Tibial nerve (tissue), 4 donors: ENCODE measurements at regions not wholly inside any gene's neighbourhood (a gene's known extent, or its start where the extent isn't known, plus 50 kb on each side); places are given as distances from the start of the nearest gene placed in this dataset.

Experiments
- CTCF ChIP-seq, 5 experiments: fragments of 200-600 bp in 3 of 5; fragments of 450-650 bp in 2 of 5; sonication (generic) in 3 of 5; IDR thresholded peaks; one replicate each; pipeline ENCODE4 v1.5.1; 2016 to 2019; ENCODE audit warnings: antibody characterized with exemption in 5 of 5, mild to moderate bottlenecking in 3 of 5, moderate library complexity in 2 of 5
- EP300 ChIP-seq, 2 donors: sonication (generic); formaldehyde crosslinking; IDR thresholded peaks; one replicate each; pipeline ENCODE4 v1.6.1; 2017; ENCODE audit warnings: antibody characterized with exemption in 2 of 2, mild to moderate bottlenecking in 1 of 2
- POLR2A ChIP-seq, 2 donors: fragments of 450-650 bp; IDR thresholded peaks; one replicate each; pipeline ENCODE4 v1.6.1; 2017; ENCODE audit warnings: antibody characterized with exemption in 2 of 2, mild to moderate bottlenecking in 2 of 2, moderate library complexity in 2 of 2

GRCh38 chr5:13591621-13592020 lies 352.9 kb downstream of the DNAH5 start:
- TF ChIP-seq CTCF (IDR thresholded peaks at IDR 0.05) (no peak), POLR2A (IDR thresholded peaks at IDR 0.05) (no peak), EP300 (IDR thresholded peaks at IDR 0.05) (no peak)
